ENCODE measurements at regions not wholly inside any gene's neighbourhood (a gene's known extent, or its start where the extent isn't known, plus 50 kb on each side); places are given as distances from the start of the nearest gene placed in this dataset.

GRCh38 chr7:25615003-25615402, 386.7 kb upstream of the NPVF start:
- Histone ChIP-seq H3K9me3 (ENCODE audit: low read length) (no peaks in the 10 kb centered on the region), H4K20me1 (ENCODE audit: insufficient read depth, low read length) (no peaks in the 10 kb centered on the region), H3K4me1 (ENCODE audit: insufficient read depth, low read length, poor library complexity, severe bottlenecking) (peaks cover 4% of the 10 kb centered on the region), H3K4me2 (ENCODE audit: low read length) (no peak overlapping the region), H3K9me2 (ENCODE audit: insufficient read depth, low read length) (no peaks in the 10 kb centered on the region), H3K27ac (ENCODE audit: low read depth, low read length, poor library complexity, severe bottlenecking) (no peak overlapping the region), H3K4me3 (ENCODE audit: low read depth, low read length, poor library complexity, severe bottlenecking) (no peak overlapping the region), H2AFZ (ENCODE audit: low read length) (no peak overlapping the region), H3K79me2 (ENCODE audit: insufficient read depth, low read depth, low read length) (no peaks in the 10 kb centered on the region; the same call in 1 of the 2 replicates), H3K36me3 (ENCODE audit: insufficient read depth, low read length) (no peaks in the 10 kb centered on the region)
- BruUV-seq (replicated peaks): no TSS peak
- no peak for DNase-seq (ENCODE audit: low spot score)
- CTCF ChIA-PET (ENCODE audit: unreplicated experiment): no interaction called here
- TF ChIP-seq CTCF (conservative IDR thresholded peaks at IDR 0.05; ENCODE audit: low read length) (no peak), EZH2phosphoT487 (IDR thresholded peaks at IDR 0.05; ENCODE audit: borderline replicate concordance, low read depth, low read length) (no peak)
- POLR2A ChIA-PET: interaction anchor here (1.0 to 1.8 kb wide), 2 partner anchors 9 to 11 kb away, joined by 3 read pairs; no protein-coding TSS in a partner anchor
- intact Hi-C loops (cut with micrococcal nuclease; ENCODE audit: unreplicated experiment): no loop called here

GRCh38 chr7:25615593-25615992, 387.3 kb upstream of the NPVF start:
- intact Hi-C loops (cut with micrococcal nuclease; ENCODE audit: unreplicated experiment): no loop called here
- Histone ChIP-seq H4K20me1 (ENCODE audit: insufficient read depth, low read length) (no peaks in the 10 kb centered on the region), H3K9me2 (ENCODE audit: insufficient read depth, low read length) (no peaks in the 10 kb centered on the region), H3K4me3 (ENCODE audit: low read depth, low read length, poor library complexity, severe bottlenecking) (no peak overlapping the region), H3K27ac (ENCODE audit: low read depth, low read length, poor library complexity, severe bottlenecking) (no peak overlapping the region), H3K4me2 (ENCODE audit: low read length) (no peak overlapping the region), H2AFZ (ENCODE audit: low read length) (no peak overlapping the region), H3K9me3 (ENCODE audit: low read length) (no peaks in the 10 kb centered on the region), H3K4me1 (ENCODE audit: insufficient read depth, low read length, poor library complexity, severe bottlenecking) (peaks cover 10% of the 10 kb centered on the region), H3K79me2 (ENCODE audit: insufficient read depth, low read depth, low read length) (no peaks in the 10 kb centered on the region), H3K36me3 (ENCODE audit: insufficient read depth, low read length) (no peaks in the 10 kb centered on the region)
- TF ChIP-seq EZH2phosphoT487 (IDR thresholded peaks at IDR 0.05; ENCODE audit: borderline replicate concordance, low read depth, low read length) (no peak), CTCF (conservative IDR thresholded peaks at IDR 0.05; ENCODE audit: low read length) (no peak)
- CTCF ChIA-PET (ENCODE audit: unreplicated experiment): no interaction called here
- POLR2A ChIA-PET: interaction anchor here (0.7 to 1.8 kb wide), 5 partner anchors 8 to 1044 kb away, joined by 3 read pairs; no protein-coding TSS in a partner anchor
- no peak for DNase-seq (ENCODE audit: low spot score)
- no TSS peak for BruUV-seq (replicated peaks)

GRCh38 chr7:25617214-25617613, 388.9 kb upstream of the NPVF start:
- no peak overlapping the region for H3K4me3 ChIP-seq (ENCODE audit: low read depth, low read length, poor library complexity, severe bottlenecking)
- intact Hi-C loops (cut with micrococcal nuclease; ENCODE audit: unreplicated experiment): no loop called here
- no peak for TF ChIP-seq EZH2phosphoT487 (IDR thresholded peaks at IDR 0.05; ENCODE audit: borderline replicate concordance, low read depth, low read length)
- no peak for TF ChIP-seq CTCF (conservative IDR thresholded peaks at IDR 0.05; ENCODE audit: low read length)
- no peaks in the 10 kb centered on the region for H4K20me1 ChIP-seq (ENCODE audit: insufficient read depth, low read length)
- POLR2A ChIA-PET: interaction anchor here (0.6 to 1.5 kb wide), 3 partner anchors 10 to 1529 kb away, joined by 3 to 6 read pairs (median 6); no protein-coding TSS in a partner anchor
- no peaks in the 10 kb centered on the region for H3K9me2 ChIP-seq (ENCODE audit: insufficient read depth, low read length)
- peaks cover 14% of the 10 kb centered on the region for H3K4me1 ChIP-seq (ENCODE audit: insufficient read depth, low read length, poor library complexity, severe bottlenecking)
- H2AFZ ChIP-seq (ENCODE audit: low read length): no peak overlapping the region
- H3K4me2 ChIP-seq (ENCODE audit: low read length): no peak overlapping the region
- no peaks in the 10 kb centered on the region for H3K79me2 ChIP-seq (ENCODE audit: insufficient read depth, low read depth, low read length)
- no peaks in the 10 kb centered on the region for H3K9me3 ChIP-seq (ENCODE audit: low read length)
- no peaks in the 10 kb centered on the region for H3K36me3 ChIP-seq (ENCODE audit: insufficient read depth, low read length)
- CTCF ChIA-PET (ENCODE audit: unreplicated experiment): no interaction called here
- no peak for DNase-seq (ENCODE audit: low spot score)
- no TSS peak for BruUV-seq (replicated peaks)
- H3K27ac ChIP-seq (ENCODE audit: low read depth, low read length, poor library complexity, severe bottlenecking): no peak overlapping the region

Data from OCI-LY7 (cell line).